ENCODE measurements at regions not wholly inside any gene's neighbourhood (a gene's known extent, or its start where the extent isn't known, plus 50 kb on each side); places are given as distances from the start of the nearest gene placed in this dataset.

GRCh38 chr13:79267560-79267959 is 138.5 kb downstream of the RBM26 start:
- intact Hi-C loops (cut with DNase I), result no loop called here
- Histone ChIP-seq H3K27ac (no peak overlapping the region), H3K27me3 (no peaks in the 10 kb centered on the region), H3K4me3 (no peak overlapping the region), H3K36me3 (no peaks in the 10 kb centered on the region), H3K4me1 (no peaks in the 10 kb centered on the region), H3K9me3 (peaks cover 0 to 9% (median 0%) of the 10 kb centered on the region in 11 donors)
- TF ChIP-seq CTCF (IDR thresholded peaks at IDR 0.05), result no peak
- DNase-seq, result no peak
- no peak for ATAC-seq

- Histone ChIP-seq H3K27ac (no peak overlapping the region), H3K9me3 (no peaks in the 10 kb centered on the region), H3K4me3 (no peak overlapping the region), H3K4me1 (no peaks in the 10 kb centered on the region), H3K36me3 (no peaks in the 10 kb centered on the region), H3K27me3 (peaks cover 0 to 8% (median 0%) of the 10 kb centered on the region in 7 donors)
- DNase-seq (no peak), ATAC-seq (no peak)
- 58 to 70% methylated on average over 3 of the region's 3 CpGs for WGBS, 2 donors
- TF ChIP-seq CTCF (IDR thresholded peaks at IDR 0.05), result no peak
- intact Hi-C loops (cut with DNase I), result no loop called here
Measured at GRCh38 chr13:79258489-79258888, 147.6 kb downstream of the RBM26 start.

- no peaks in the 10 kb centered on the region for H3K4me1 ChIP-seq
- H3K27me3 ChIP-seq, result peaks cover 0 to 4% (median 0%) of the 10 kb centered on the region in 7 donors
- no peaks in the 10 kb centered on the region for H3K36me3 ChIP-seq
- H3K4me3 ChIP-seq, result no peak overlapping the region
- no peak overlapping the region for H3K27ac ChIP-seq
- 70 to 79% methylated on average over 3 of the region's 3 CpGs for WGBS, 2 donors
- DNase-seq, result no peak
- TF ChIP-seq CTCF (IDR thresholded peaks at IDR 0.05), result no peak
- no peak for ATAC-seq
- no peaks in the 10 kb centered on the region for H3K9me3 ChIP-seq
- intact Hi-C loops (cut with DNase I), result no loop called here
Measured at GRCh38 chr13:79246578-79246949, 159.5 kb downstream of the RBM26 start.

GRCh38 chr13:79245937-79246577 is 160.0 kb downstream of the RBM26 start:
- H3K4me3 ChIP-seq, result no peak overlapping the region
- intact Hi-C loops (cut with DNase I), result no loop called here
- peaks cover 0 to 4% (median 0%) of the 10 kb centered on the region in 7 donors for H3K27me3 ChIP-seq
- no peaks in the 10 kb centered on the region for H3K36me3 ChIP-seq
- ATAC-seq, result no peak
- H3K27ac ChIP-seq, result no peak overlapping the region
- no peak for DNase-seq
- no peak for TF ChIP-seq CTCF (IDR thresholded peaks at IDR 0.05)
- no peaks in the 10 kb centered on the region for H3K9me3 ChIP-seq
- WGBS, 2 donors, result 58 to 62% methylated on average over 8 of the region's 8 CpGs
- no peaks in the 10 kb centered on the region for H3K4me1 ChIP-seq
